ENCODE measurements at regions not wholly inside any gene's neighbourhood (a gene's known extent, or its start where the extent isn't known, plus 50 kb on each side); places are given as distances from the start of the nearest gene placed in this dataset.

DNA sequence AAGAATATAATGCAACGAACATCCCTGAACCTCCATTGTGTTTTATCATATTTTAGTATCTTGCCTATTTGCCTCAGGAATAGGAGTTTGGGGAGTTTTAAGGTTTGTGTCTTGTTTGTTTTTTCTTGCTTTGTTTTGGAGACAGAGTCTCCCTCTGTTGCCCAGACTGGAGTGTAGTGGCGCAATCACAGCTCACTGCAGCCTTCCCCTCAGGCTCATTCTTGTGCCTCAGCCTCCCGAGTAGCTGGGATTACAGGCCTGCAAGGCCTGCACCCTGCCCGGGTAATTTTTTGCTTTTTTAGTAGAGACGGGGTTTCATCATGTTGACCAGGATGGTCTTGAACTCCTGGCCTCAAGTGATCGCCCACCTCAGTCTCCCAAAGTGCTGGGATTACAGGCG lies 63.3 kb upstream of the CARMIL1 start:
- Histone ChIP-seq H3K4me1 (replicated peaks) (no peaks in the 10 kb centered on the region), H3K27me3 (replicated peaks; ENCODE audit: insufficient read depth) (no peaks in the 10 kb centered on the region), H3K36me3 (no peaks in the 10 kb centered on the region), H3K4me3 (no peak overlapping the region), H3K9me3 (no peaks in the 10 kb centered on the region), H3K27ac (no peak overlapping the region)
- TF ChIP-seq, protein P1, sequence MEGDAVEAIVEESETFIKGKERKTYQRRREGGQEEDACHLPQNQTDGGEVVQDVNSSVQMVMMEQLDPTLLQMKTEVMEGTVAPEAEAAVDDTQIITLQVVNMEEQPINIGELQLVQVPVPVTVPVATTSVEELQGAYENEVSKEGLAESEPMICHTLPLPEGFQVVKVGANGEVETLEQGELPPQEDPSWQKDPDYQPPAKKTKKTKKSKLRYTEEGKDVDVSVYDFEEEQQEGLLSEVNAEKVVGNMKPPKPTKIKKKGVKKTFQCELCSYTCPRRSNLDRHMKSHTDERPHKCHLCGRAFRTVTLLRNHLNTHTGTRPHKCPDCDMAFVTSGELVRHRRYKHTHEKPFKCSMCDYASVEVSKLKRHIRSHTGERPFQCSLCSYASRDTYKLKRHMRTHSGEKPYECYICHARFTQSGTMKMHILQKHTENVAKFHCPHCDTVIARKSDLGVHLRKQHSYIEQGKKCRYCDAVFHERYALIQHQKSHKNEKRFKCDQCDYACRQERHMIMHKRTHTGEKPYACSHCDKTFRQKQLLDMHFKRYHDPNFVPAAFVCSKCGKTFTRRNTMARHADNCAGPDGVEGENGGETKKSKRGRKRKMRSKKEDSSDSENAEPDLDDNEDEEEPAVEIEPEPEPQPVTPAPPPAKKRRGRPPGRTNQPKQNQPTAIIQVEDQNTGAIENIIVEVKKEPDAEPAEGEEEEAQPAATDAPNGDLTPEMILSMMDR (IDR thresholded peaks at IDR 0.05) = no peak
- TF ChIP-seq POLR2AphosphoS5 (IDR thresholded peaks at IDR 0.05) (no peak), POLR2A (IDR thresholded peaks at IDR 0.05) (no peak)
- DNase-seq (ENCODE audit: low spot score) = no peak
- WGBS = 86% methylated on average over 7 of the region's 7 CpGs
- intact Hi-C loops (cut with DNase I) = no loop called here

- Histone ChIP-seq H3K27me3 (replicated peaks; ENCODE audit: insufficient read depth) (no peaks in the 10 kb centered on the region), H3K27ac (no peak overlapping the region), H3K9me3 (no peaks in the 10 kb centered on the region), H3K36me3 (no peaks in the 10 kb centered on the region), H3K4me3 (no peak overlapping the region), H3K4me1 (replicated peaks) (no peaks in the 10 kb centered on the region)
- TF ChIP-seq POLR2AphosphoS5 (IDR thresholded peaks at IDR 0.05) = no peak
- TF ChIP-seq, protein P1 (IDR thresholded peaks at IDR 0.05) = no peak
- no peak for TF ChIP-seq POLR2A (IDR thresholded peaks at IDR 0.05)
- DNase-seq (ENCODE audit: low spot score) = no peak
- WGBS = 96% methylated on average over 2 of the region's 2 CpGs
- intact Hi-C loops (cut with DNase I) = no loop called here
Measured at GRCh38 chr6:25217302-25217701, 61.9 kb upstream of the CARMIL1 start.

GRCh38 chr6:25217829-25218228 lies 61.3 kb upstream of the CARMIL1 start:
- Histone ChIP-seq H3K9me3 (no peaks in the 10 kb centered on the region), H3K27ac (no peak overlapping the region), H3K27me3 (replicated peaks; ENCODE audit: insufficient read depth) (no peaks in the 10 kb centered on the region), H3K4me1 (replicated peaks) (no peaks in the 10 kb centered on the region), H3K36me3 (no peaks in the 10 kb centered on the region), H3K4me3 (no peak overlapping the region)
- WGBS = 61% methylated on average over 3 of the region's 3 CpGs
- intact Hi-C loops (cut with DNase I) = no loop called here
- no peak for DNase-seq (ENCODE audit: low spot score)
- TF ChIP-seq, protein P1 (IDR thresholded peaks at IDR 0.05) = no peak
- TF ChIP-seq POLR2A (IDR thresholded peaks at IDR 0.05) (no peak), POLR2AphosphoS5 (IDR thresholded peaks at IDR 0.05) (no peak)

DNA sequence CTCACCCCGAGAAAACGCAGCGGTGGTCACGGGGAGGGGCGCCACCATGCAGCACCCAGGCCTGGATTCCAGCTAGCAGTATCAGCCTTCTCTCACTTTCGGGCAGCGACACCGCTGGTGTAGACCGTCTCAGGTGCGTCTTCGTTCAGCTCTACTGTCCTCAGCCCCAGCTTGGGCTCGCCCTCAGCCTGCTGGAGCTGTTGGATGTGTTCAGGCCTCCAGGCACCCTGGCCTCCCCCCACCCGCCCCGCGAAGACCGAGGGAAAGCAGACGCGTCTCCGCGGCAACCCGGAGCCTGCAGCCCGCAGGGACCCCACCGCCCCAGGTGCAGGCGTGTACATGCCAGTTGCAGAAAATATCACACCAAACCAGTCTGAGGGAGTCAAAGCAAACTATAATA lies 60.8 kb upstream of the CARMIL1 start:
- DNase-seq (ENCODE audit: low spot score) = no peak
- no peaks in the 10 kb centered on the region for H3K9me3 ChIP-seq
- H3K27me3 ChIP-seq (replicated peaks; ENCODE audit: insufficient read depth) = no peaks in the 10 kb centered on the region
- intact Hi-C loops (cut with DNase I) = no loop called here
- no peaks in the 10 kb centered on the region for H3K36me3 ChIP-seq
- no peak overlapping the region for H3K27ac ChIP-seq
- WGBS = 53% methylated on average over 18 of the region's 24 CpGs
- H3K4me1 ChIP-seq (replicated peaks) = no peaks in the 10 kb centered on the region
- TF ChIP-seq POLR2AphosphoS5 (IDR thresholded peaks at IDR 0.05) (no peak), POLR2A (IDR thresholded peaks at IDR 0.05) (no peak)
- TF ChIP-seq, protein P1 (IDR thresholded peaks at IDR 0.05) = no peak
- H3K4me3 ChIP-seq = no peak overlapping the region

DNA sequence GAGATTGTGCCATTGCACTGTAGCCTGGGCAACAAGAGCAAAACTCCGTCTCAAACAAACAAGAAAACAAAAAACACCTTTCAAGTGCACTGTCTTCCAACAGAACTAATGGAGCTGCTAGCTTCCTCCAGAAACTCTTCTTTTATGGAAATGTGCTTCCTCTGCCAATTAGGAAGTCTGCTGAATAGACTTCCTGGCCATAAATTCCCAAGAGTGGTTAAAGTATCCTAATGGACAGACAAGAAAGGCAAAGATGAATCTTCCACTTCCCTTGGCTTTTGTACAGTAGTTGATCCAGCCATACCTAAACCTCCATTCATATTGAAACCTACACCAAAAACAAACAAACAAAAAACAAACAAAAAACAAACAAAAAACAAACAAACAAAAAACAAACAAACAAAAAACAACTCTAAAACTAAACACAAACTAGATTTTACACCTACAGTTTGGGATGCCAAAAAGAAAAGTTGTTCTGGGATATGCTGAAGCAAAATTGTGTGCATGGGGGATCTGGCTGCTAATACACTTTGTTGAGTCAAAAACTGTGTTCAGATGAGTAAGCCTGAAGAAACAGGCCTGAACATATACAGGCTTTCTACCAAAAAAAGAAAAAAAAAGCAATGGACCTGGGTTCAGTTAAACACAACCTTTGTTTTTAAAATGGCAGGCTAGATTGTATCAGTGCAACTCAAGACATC lies 59.8 kb upstream of the CARMIL1 start:
- H3K4me1 ChIP-seq (replicated peaks) = no peaks in the 10 kb centered on the region
- no peak for DNase-seq (ENCODE audit: low spot score)
- H3K4me3 ChIP-seq = no peak overlapping the region
- no peaks in the 10 kb centered on the region for H3K36me3 ChIP-seq
- H3K9me3 ChIP-seq = no peaks in the 10 kb centered on the region
- intact Hi-C loops (cut with DNase I) = no loop called here
- no peak overlapping the region for H3K27ac ChIP-seq
- 0% methylated on average over 1 of the region's 1 CpG for WGBS
- H3K27me3 ChIP-seq (replicated peaks; ENCODE audit: insufficient read depth) = no peaks in the 10 kb centered on the region
- TF ChIP-seq POLR2A (IDR thresholded peaks at IDR 0.05) (no peak), POLR2AphosphoS5 (IDR thresholded peaks at IDR 0.05) (no peak)
- TF ChIP-seq, protein P1 (IDR thresholded peaks at IDR 0.05) = no peak
